CD14-positive monocyte (primary cell): ENCODE measurements at regions not wholly inside any gene's neighbourhood (a gene's known extent, or its start where the extent isn't known, plus 50 kb on each side); places are given as distances from the start of the nearest gene placed in this dataset.

Experiments used
- DNase-seq, 3 donors: peaks; one replicate each; pipeline ENCODE4 v3.0.0-alpha.2; 2011 to 2022
- H2AFZ ChIP-seq: 2 replicates; pipeline ENCODE4 v1.6.0; 2012; ENCODE audit warnings: mild to moderate bottlenecking, low read depth, low read length, inconsistent platforms; ENCODE audit not compliant: insufficient read depth, poor library complexity, severe bottlenecking
- H3K27ac ChIP-seq, 2 donors: 1 replicate in 1 of 2; 2 replicates in 1 of 2; pipeline ENCODE4 v1.5.1; 2012 to 2013; ENCODE audit warnings: low read length in 2 of 2, control low read depth in 1 of 2, inconsistent platforms in 1 of 2, low read depth in 1 of 2, mild to moderate bottlenecking in 1 of 2
- H3K27me3 ChIP-seq, 2 donors: one replicate each; pipeline versions ENCODE4 v1.6.0 to v1.6.1; 2011 to 2013; ENCODE audit warnings: low read length in 2 of 2; ENCODE audit not compliant: control insufficient read depth in 2 of 2, insufficient read depth in 2 of 2
- H3K36me3 ChIP-seq, 2 donors: replicated peaks in 1 of 2; 1 replicate in 1 of 2; 2 replicates in 1 of 2; pipeline versions ENCODE4 v1.5.1 to v1.6.1; 2012 to 2013; ENCODE audit warnings: low read length in 2 of 2, control low read depth in 1 of 2, inconsistent platforms in 1 of 2, mild to moderate bottlenecking in 1 of 2; ENCODE audit not compliant: insufficient read depth in 2 of 2, control insufficient read depth in 1 of 2
- H3K4me1 ChIP-seq, 2 donors: 1 replicate in 1 of 2; 2 replicates in 1 of 2; pipeline versions ENCODE4 v1.5.1 to v1.6.1; 2012 to 2013; ENCODE audit warnings: low read length in 2 of 2, control low read depth in 1 of 2, inconsistent platforms in 1 of 2, mild to moderate bottlenecking in 1 of 2, moderate library complexity in 1 of 2; ENCODE audit not compliant: insufficient read depth in 2 of 2, control insufficient read depth in 1 of 2
- H3K4me2 ChIP-seq: replicated peaks from 2 replicates; pipeline ENCODE3; 2012; ENCODE audit warnings: low read length, moderate library complexity, mild to moderate bottlenecking; ENCODE audit not compliant: poor library complexity, severe bottlenecking; ENCODE audit errors: extremely low read depth
- H3K4me3 ChIP-seq, 3 experiments: fragments of 200-600 bp in 1 of 3; sonication (generic) in 1 of 3; replicated peaks in 1 of 3; 1 replicate in 2 of 3; 2 replicates in 1 of 3; pipeline ENCODE4 v1.5.1; 2011 to 2013; ENCODE audit warnings: low read length in 3 of 3, mild to moderate bottlenecking in 3 of 3, control low read depth in 2 of 3, low read depth in 2 of 3, inconsistent platforms in 1 of 3, moderate library complexity in 1 of 3
- H3K79me2 ChIP-seq: 2 replicates; pipeline ENCODE4 v1.6.0; 2012; ENCODE audit warnings: mild to moderate bottlenecking, control low read depth, inconsistent platforms, low read length, moderate library complexity; ENCODE audit not compliant: insufficient read depth
- H3K9ac ChIP-seq: 2 replicates; pipeline ENCODE4 v1.6.0; 2017; ENCODE audit warnings: low read length, mild to moderate bottlenecking; ENCODE audit not compliant: insufficient read depth, poor library complexity, severe bottlenecking
- H3K9me3 ChIP-seq, 2 donors: replicated peaks in 1 of 2; 1 replicate in 1 of 2; 2 replicates in 1 of 2; pipeline versions ENCODE4 v1.5.1 to v1.6.1; 2012 to 2013; ENCODE audit warnings: low read length in 2 of 2, control low read depth in 1 of 2; ENCODE audit not compliant: control insufficient read depth in 1 of 2, insufficient read depth in 1 of 2
- H4K20me1 ChIP-seq: 2 replicates; pipeline ENCODE4 v1.6.0; 2012; ENCODE audit warnings: mild to moderate bottlenecking, low read length, control low read depth, moderate library complexity; ENCODE audit not compliant: insufficient read depth
- H3K27ac Mint-ChIP-seq, 7 donors: one replicate each; pipeline ENCODE4 v1.8.0; 2020; ENCODE audit warnings: mild to moderate bottlenecking in 7 of 7, mixed read lengths in 7 of 7, moderate library complexity in 6 of 7, inconsistent platforms in 2 of 7
- H3K27me3 Mint-ChIP-seq, 3 donors: one replicate each; pipeline ENCODE4 v1.8.0; 2021 to 2022; ENCODE audit warnings: low read depth in 3 of 3, mild to moderate bottlenecking in 3 of 3, mixed read lengths in 3 of 3, moderate library complexity in 3 of 3, inconsistent platforms in 1 of 3
- H3K36me3 Mint-ChIP-seq, 2 donors: one replicate each; pipeline ENCODE4 v1.8.0; 2020; ENCODE audit warnings: mixed read lengths in 2 of 2, inconsistent platforms in 1 of 2, mild to moderate bottlenecking in 1 of 2
- H3K4me1 Mint-ChIP-seq: one replicate; pipeline ENCODE4 v1.8.0; 2020; ENCODE audit warnings: mild to moderate bottlenecking, mixed read lengths
- H3K4me3 Mint-ChIP-seq, 2 donors: one replicate each; pipeline ENCODE4 v1.8.0; 2020; ENCODE audit warnings: mild to moderate bottlenecking in 2 of 2, mixed read lengths in 2 of 2, moderate library complexity in 1 of 2
- H3K9me3 Mint-ChIP-seq, 7 donors: one replicate each; pipeline ENCODE4 v1.8.0; 2020 to 2022; ENCODE audit warnings: mixed read lengths in 7 of 7, mild to moderate bottlenecking in 6 of 7, moderate library complexity in 6 of 7, inconsistent platforms in 2 of 7
- WGBS: methylation state at CpG from one replicate; pipeline ENCODE4 v1.1.5; 2013; ENCODE audit warnings: missing lambda C conversion rate; ENCODE audit not compliant: insufficient coverage; 5-methylcytosine and 5-hydroxymethylcytosine counted together
- intact Hi-C, 2 donors: fragments of 100-400 bp; cut with micrococcal nuclease; formaldehyde crosslinking; loops; one replicate each; pipeline versions ENCODE4 v1.15.0 to v1.15.1; 2023
- TF ChIP-seq, protein P1 (sequence below): fragments of 200-600 bp; IDR thresholded peaks from one replicate; pipeline ENCODE4 v1.8.0; 2022; ENCODE audit warnings: antibody characterized with exemption, mild to moderate bottlenecking

DNA sequence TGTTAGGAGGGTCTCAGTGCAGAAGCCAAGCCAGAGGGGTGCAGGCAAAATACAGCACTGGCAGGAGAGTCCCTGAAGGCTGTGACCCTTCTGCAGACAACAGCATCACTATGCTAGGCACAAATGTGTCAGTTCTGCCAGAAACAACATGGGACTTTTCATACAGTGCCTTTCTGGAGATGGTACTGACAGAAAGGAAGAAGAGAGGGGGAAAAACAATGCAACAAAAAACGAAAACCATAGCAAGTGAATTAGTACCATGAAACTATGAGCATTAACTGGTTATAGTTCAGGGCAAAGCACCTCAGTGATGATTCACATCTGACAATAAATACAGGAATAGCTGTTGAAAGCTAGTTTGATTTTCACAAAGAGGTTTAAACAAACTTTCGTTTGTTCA is 140.8 kb upstream of the NBPF11 start:
- DNase-seq: no peak
- intact Hi-C loops: no loop called here

DNA sequence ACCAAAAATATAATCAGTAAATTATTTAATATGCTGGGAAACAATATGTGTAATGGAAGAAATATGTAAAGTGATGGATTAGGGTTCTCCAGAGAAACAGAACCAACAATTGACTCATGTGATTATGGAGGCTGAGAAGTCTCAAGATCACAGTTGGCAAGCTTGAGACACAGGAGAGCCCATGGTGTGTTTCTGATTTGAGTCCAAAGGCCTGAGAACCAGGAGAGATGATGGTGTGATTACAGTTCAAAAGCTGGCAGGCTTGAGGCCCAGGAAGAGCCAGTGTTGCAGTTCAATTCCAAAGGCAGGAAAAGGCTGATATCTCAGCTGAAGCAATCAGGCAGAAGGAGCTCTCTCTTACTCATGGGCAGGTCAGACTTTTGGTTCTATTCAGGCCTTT is 138.8 kb upstream of the NBPF11 start:
- Histone ChIP-seq H3K9ac (no peak overlapping the region), H3K9me3 (peaks cover 13 to 15% of the 10 kb centered on the region in 2 donors), H3K4me1 (no peaks in the 10 kb centered on the region), H3K36me3 (no peaks in the 10 kb centered on the region), H3K4me2 (no peak overlapping the region), H3K79me2 (no peaks in the 10 kb centered on the region), H3K4me3 (no peak overlapping the region), H3K27ac (no peak overlapping the region), H3K27me3 (no peaks in the 10 kb centered on the region), H4K20me1 (no peaks in the 10 kb centered on the region), H2AFZ (no peak overlapping the region)
- DNase-seq: no peak
- H3K27ac Mint-ChIP-seq: no peak overlapping the region
- no peak overlapping the region for H3K4me3 Mint-ChIP-seq
- H3K4me1 Mint-ChIP-seq: peaks cover 5% of the 10 kb centered on the region
- peaks cover 14 to 35% (median 20%) of the 10 kb centered on the region in 7 donors for H3K9me3 Mint-ChIP-seq
- TF ChIP-seq, protein P1, sequence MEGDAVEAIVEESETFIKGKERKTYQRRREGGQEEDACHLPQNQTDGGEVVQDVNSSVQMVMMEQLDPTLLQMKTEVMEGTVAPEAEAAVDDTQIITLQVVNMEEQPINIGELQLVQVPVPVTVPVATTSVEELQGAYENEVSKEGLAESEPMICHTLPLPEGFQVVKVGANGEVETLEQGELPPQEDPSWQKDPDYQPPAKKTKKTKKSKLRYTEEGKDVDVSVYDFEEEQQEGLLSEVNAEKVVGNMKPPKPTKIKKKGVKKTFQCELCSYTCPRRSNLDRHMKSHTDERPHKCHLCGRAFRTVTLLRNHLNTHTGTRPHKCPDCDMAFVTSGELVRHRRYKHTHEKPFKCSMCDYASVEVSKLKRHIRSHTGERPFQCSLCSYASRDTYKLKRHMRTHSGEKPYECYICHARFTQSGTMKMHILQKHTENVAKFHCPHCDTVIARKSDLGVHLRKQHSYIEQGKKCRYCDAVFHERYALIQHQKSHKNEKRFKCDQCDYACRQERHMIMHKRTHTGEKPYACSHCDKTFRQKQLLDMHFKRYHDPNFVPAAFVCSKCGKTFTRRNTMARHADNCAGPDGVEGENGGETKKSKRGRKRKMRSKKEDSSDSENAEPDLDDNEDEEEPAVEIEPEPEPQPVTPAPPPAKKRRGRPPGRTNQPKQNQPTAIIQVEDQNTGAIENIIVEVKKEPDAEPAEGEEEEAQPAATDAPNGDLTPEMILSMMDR: no peak
- no peaks in the 10 kb centered on the region for H3K36me3 Mint-ChIP-seq
- intact Hi-C loops: no loop called here
- peaks cover 0 to 6% (median 3%) of the 10 kb centered on the region in 3 donors for H3K27me3 Mint-ChIP-seq

More for the DNA sequence above, 140.8 kb upstream of the NBPF11 start:
- H3K27ac ChIP-seq: no peak overlapping the region
- H3K4me3 ChIP-seq: no peak overlapping the region
- no peaks in the 10 kb centered on the region for H3K36me3 ChIP-seq
- no peak overlapping the region for H3K4me2 ChIP-seq
- Mint-ChIP-seq H3K27me3 (peaks cover 0 to 5% (median 3%) of the 10 kb centered on the region in 3 donors), H3K27ac (no peak overlapping the region), H3K4me3 (no peak overlapping the region), H3K4me1 (no peaks in the 10 kb centered on the region), H3K9me3 (peaks cover 14 to 19% (median 16%) of the 10 kb centered on the region in 7 donors), H3K36me3 (no peaks in the 10 kb centered on the region)
- peaks cover 13 to 14% of the 10 kb centered on the region in 2 donors for H3K9me3 ChIP-seq
- H3K9ac ChIP-seq: no peak overlapping the region
- H3K27me3 ChIP-seq: no peaks in the 10 kb centered on the region
- H3K79me2 ChIP-seq: no peaks in the 10 kb centered on the region
- TF ChIP-seq, protein P1: no peak
- no peaks in the 10 kb centered on the region for H4K20me1 ChIP-seq
- no peak overlapping the region for H2AFZ ChIP-seq
- H3K4me1 ChIP-seq: no peaks in the 10 kb centered on the region
- 80% methylated on average over 1 of the region's 2 CpGs for WGBS
